ENCODE measurements at regions not wholly inside any gene's neighbourhood (a gene's known extent, or its start where the extent isn't known, plus 50 kb on each side); places are given as distances from the start of the nearest gene placed in this dataset.
"Not testable (repeated sequence)": the region's sequence is repeated elsewhere in the genome, so short reads cannot be mapped to it uniquely, and the experiment has no call there.

DNA sequence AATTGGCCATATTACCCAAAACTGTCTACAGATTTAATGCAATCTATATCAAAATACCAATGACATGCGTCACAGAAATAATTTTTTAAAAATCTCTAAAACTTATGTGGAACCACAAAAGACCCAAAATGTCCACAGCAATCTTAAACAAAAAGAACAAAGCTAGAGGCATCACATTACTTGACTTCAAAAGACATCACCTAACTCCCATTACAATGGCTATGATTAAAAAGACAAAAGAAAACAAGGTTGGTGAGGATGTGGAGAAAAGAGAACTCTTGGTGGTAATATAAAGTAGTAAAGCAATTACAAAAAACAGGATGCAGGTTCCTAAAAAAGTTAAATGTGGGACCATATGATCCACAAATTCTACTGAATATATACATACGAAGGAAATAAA lies 187.6 kb upstream of the CNTN6 start:
- 73 to 89% (median 84%) methylated on average over 2 of the region's 2 CpGs for WGBS, 5 donors
- Histone ChIP-seq H3K36me3 (no peaks in the 10 kb centered on the region), H3K27ac (no peak overlapping the region), H3K4me3 (no peak overlapping the region), H3K27me3 (no peaks in the 10 kb centered on the region), H3K9me3 (peaks cover 0 to 30% (median 13%) of the 10 kb centered on the region in 4 donors), H3K4me1 (no peaks in the 10 kb centered on the region)
- TF ChIP-seq, protein P1, sequence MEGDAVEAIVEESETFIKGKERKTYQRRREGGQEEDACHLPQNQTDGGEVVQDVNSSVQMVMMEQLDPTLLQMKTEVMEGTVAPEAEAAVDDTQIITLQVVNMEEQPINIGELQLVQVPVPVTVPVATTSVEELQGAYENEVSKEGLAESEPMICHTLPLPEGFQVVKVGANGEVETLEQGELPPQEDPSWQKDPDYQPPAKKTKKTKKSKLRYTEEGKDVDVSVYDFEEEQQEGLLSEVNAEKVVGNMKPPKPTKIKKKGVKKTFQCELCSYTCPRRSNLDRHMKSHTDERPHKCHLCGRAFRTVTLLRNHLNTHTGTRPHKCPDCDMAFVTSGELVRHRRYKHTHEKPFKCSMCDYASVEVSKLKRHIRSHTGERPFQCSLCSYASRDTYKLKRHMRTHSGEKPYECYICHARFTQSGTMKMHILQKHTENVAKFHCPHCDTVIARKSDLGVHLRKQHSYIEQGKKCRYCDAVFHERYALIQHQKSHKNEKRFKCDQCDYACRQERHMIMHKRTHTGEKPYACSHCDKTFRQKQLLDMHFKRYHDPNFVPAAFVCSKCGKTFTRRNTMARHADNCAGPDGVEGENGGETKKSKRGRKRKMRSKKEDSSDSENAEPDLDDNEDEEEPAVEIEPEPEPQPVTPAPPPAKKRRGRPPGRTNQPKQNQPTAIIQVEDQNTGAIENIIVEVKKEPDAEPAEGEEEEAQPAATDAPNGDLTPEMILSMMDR (IDR thresholded peaks at IDR 0.05): no peak
- TF ChIP-seq POLR2AphosphoS5 (IDR thresholded peaks at IDR 0.05) (no peak), POLR2A (IDR thresholded peaks at IDR 0.05) (no peak), EP300 (IDR thresholded peaks at IDR 0.05) (no peak)
- intact Hi-C loops (cut with DNase I; ENCODE audit: low total_unique reads): no loop called here
- DNase-seq: no peak

DNA sequence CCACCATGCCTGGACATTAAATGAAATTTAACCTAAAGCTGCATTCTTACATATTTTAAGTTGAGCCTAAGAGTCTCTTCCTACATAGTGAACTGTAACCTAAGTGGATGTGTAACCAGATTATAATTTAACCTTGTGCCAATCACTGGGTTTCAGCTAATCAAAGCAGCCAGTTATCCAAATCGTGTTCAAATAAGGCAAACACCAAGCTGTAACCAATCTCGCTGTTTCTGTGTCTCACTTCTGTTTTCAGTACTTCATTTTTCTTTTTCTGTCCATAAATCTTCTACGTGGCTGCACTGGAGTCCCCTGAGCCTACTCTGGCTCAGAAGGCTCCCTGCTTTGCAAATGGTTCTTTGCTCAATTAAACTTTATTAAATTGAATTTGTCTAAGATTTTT lies 186.1 kb upstream of the CNTN6 start:
- WGBS, 5 donors: 42 to 65% (median 59%) methylated on average over 3 of the region's 3 CpGs
- intact Hi-C loops (cut with DNase I; ENCODE audit: low total_unique reads): no loop called here
- Histone ChIP-seq H3K9me3 (peaks cover 0 to 14% (median 2%) of the 10 kb centered on the region in 4 donors), H3K36me3 (no peaks in the 10 kb centered on the region), H3K27me3 (no peaks in the 10 kb centered on the region), H3K27ac (no peak overlapping the region), H3K4me3 (no peak overlapping the region), H3K4me1 (no peaks in the 10 kb centered on the region)
- no peak for DNase-seq
- TF ChIP-seq, protein P1 (IDR thresholded peaks at IDR 0.05): no peak
- TF ChIP-seq POLR2A (IDR thresholded peaks at IDR 0.05) (no peak), EP300 (IDR thresholded peaks at IDR 0.05) (no peak), POLR2AphosphoS5 (IDR thresholded peaks at IDR 0.05) (no peak)

DNA sequence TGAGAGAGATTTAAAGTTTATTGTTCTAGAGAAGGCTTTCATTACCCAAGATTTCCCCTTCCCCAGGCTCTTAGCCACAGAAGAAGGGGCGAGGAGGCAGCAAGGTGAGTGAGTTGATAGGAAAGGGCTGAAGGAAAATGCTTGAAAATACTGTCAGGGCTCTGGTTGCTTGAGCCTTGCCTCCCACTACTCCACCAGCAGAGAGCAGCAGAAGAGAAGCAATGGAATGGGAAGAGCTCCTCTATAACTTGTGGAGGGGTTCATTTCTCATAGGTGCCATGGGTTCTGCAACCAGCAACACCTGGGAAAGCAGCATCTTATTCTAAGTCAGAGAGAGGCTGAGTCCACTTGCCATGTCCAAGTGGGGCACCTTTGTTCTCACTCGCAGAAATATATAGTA lies 184.0 kb upstream of the CNTN6 start:
- H3K9me3 ChIP-seq: peaks cover 0 to 4% (median 0%) of the 10 kb centered on the region in 4 donors
- H3K36me3 ChIP-seq: no peaks in the 10 kb centered on the region
- intact Hi-C loops (cut with DNase I; ENCODE audit: low total_unique reads): no loop called here
- no peak for DNase-seq
- no peak overlapping the region for H3K4me3 ChIP-seq
- TF ChIP-seq POLR2AphosphoS5 (IDR thresholded peaks at IDR 0.05) (no peak), EP300 (IDR thresholded peaks at IDR 0.05) (no peak), POLR2A (IDR thresholded peaks at IDR 0.05) (no peak)
- TF ChIP-seq, protein P1 (IDR thresholded peaks at IDR 0.05): no peak
- H3K4me1 ChIP-seq: no peaks in the 10 kb centered on the region
- no peaks in the 10 kb centered on the region for H3K27me3 ChIP-seq
- WGBS, 5 donors: 62 to 69% (median 67%) methylated on average over 2 of the region's 2 CpGs
- no peak overlapping the region for H3K27ac ChIP-seq

DNA sequence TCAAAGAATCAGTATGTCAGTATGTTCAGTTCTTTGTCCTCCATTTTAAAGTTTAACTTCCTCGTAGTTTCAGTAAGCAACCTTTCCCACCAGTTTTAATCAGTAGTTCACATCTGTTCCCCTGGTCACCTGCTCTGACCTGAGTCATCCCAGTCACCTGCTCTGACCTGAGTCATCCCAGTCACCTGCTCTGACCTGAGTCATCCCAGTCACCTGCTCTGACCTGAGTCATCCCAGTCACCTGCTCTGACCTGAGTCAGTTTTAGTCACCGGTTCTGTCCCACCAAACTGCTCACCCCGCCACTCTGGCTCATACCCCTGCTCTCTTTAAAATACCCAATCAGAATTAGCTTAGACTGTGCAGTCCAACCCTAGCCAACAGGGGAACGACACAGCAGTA lies 180.1 kb upstream of the CNTN6 start:
- H3K27ac ChIP-seq; intact Hi-C loops (cut with DNase I; ENCODE audit: low total_unique reads); H3K27me3 ChIP-seq; H3K9me3 ChIP-seq; DNase-seq; H3K36me3 ChIP-seq; H3K4me1 ChIP-seq; H3K4me3 ChIP-seq: not testable (repeated sequence)
- WGBS, 5 donors: 71 to 78% (median 75%) methylated on average over 4 of the region's 4 CpGs

DNA sequence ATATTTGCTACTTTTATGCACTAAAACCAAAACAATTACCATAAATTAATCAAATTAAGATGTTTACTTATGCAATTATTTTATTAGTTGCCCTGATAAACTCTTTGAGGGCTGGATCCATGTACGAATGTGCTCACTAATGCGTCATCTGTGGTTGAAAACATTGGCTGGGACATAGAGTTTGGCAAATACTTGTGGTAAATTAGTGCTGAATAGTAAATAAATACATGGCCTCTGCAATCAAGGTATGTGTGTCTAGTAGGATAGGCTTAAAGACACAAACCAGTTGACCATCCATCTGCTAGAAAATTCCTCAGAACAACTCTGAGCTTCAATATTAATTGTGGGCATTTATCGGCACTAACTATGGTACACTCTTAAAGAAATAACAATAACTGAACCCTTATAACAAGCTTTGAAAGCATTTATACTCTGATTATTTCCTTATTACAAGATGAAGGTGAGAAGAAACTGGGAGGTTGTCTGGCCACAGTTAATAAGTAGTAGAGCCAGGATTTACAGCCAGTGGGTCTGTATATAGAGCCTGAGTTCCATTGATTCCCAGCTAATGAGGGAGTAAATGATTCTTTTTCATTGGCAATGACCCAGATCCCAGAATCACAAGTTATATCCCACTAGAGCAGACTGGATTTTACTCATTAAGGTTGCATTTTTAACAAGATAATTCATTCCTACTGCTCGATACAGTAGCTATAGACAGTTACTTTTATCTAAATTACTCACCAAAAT lies 169.5 kb upstream of the CNTN6 start:
- intact Hi-C loops (cut with DNase I; ENCODE audit: low total_unique reads): no loop called here
- WGBS, 5 donors: 82 to 88% (median 84%) methylated on average over 4 of the region's 4 CpGs
- H3K4me3 ChIP-seq: no peak overlapping the region
- H3K36me3 ChIP-seq: no peaks in the 10 kb centered on the region
- H3K9me3 ChIP-seq: no peaks in the 10 kb centered on the region
- no peak overlapping the region for H3K27ac ChIP-seq
- no peaks in the 10 kb centered on the region for H3K4me1 ChIP-seq
- DNase-seq: no peak
- H3K27me3 ChIP-seq: no peaks in the 10 kb centered on the region
- TF ChIP-seq POLR2A (IDR thresholded peaks at IDR 0.05) (no peak), POLR2AphosphoS5 (IDR thresholded peaks at IDR 0.05) (no peak), EP300 (IDR thresholded peaks at IDR 0.05) (no peak)
- TF ChIP-seq, protein P1 (IDR thresholded peaks at IDR 0.05): no peak
